Vagina (tissue), 2 donors: ENCODE measurements at regions not wholly inside any gene's neighbourhood (a gene's known extent, or its start where the extent isn't known, plus 50 kb on each side); places are given as distances from the start of the nearest gene placed in this dataset.

ENCODE experiments used
- POLR2A ChIP-seq, 2 donors: fragments of 450-650 bp; IDR thresholded peaks; one replicate each; pipeline ENCODE4 v1.6.1; 2017; ENCODE audit warnings: antibody characterized with exemption in 2 of 2, mild to moderate bottlenecking in 2 of 2, moderate library complexity in 2 of 2
- POLR2AphosphoS5 ChIP-seq, 2 donors: sonication (generic); formaldehyde crosslinking; IDR thresholded peaks; one replicate each; pipeline ENCODE4 v1.9.0; 2017; ENCODE audit warnings: antibody characterized with exemption in 2 of 2, mild to moderate bottlenecking in 2 of 2, low read depth in 1 of 2; ENCODE audit not compliant: insufficient read depth in 1 of 2
- TF ChIP-seq, protein P1 (sequence below), 3 experiments: fragments of 450-650 bp in 2 of 3; fragments of 200-600 bp in 1 of 3; sonication (generic) in 1 of 3; IDR thresholded peaks; one replicate each; pipeline ENCODE4 v1.5.1; 2017 to 2019; ENCODE audit warnings: antibody characterized with exemption in 3 of 3, mild to moderate bottlenecking in 2 of 3, moderate library complexity in 2 of 3

DNA sequence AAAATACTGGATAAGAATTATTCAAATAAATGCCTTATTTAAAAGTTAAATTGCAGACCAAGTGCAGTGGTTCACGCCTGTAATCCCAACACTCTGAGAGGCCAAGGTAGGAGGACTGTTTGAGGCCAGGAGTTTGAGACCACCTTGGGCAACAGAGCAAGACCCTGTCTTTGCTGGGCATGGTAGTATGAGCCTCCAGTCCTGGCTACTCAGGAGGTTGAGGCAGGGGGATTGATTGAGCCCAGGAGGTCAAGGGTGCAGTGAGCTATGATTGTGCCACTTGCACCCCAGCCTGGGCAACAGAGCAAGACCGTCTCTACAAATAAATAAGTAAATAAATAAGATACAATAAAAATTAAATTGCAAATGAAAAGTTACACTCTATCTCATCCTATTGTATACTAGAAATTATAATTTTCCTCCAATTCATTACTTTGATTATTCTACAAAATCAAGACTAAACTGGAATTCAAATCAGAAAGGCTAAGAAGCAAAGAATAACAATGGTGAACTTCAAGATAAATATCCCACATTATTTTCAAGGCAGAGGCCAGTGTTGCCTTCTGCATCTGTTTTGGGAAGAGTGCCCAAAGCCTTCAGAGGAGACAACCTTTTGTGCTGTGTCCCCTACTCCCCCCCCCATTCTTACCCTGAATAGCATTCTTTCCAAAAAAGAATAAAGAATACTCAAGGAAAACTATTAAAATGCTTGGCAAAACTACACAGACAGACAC lies 73.3 kb upstream of the IRF2BP2 start:
- TF ChIP-seq POLR2A (IDR thresholded peaks at IDR 0.05) (no peak), POLR2AphosphoS5 (IDR thresholded peaks at IDR 0.05; ENCODE audit: insufficient read depth in 1 of 2, low read depth in 1 of 2) (no peak)
- TF ChIP-seq, protein P1, sequence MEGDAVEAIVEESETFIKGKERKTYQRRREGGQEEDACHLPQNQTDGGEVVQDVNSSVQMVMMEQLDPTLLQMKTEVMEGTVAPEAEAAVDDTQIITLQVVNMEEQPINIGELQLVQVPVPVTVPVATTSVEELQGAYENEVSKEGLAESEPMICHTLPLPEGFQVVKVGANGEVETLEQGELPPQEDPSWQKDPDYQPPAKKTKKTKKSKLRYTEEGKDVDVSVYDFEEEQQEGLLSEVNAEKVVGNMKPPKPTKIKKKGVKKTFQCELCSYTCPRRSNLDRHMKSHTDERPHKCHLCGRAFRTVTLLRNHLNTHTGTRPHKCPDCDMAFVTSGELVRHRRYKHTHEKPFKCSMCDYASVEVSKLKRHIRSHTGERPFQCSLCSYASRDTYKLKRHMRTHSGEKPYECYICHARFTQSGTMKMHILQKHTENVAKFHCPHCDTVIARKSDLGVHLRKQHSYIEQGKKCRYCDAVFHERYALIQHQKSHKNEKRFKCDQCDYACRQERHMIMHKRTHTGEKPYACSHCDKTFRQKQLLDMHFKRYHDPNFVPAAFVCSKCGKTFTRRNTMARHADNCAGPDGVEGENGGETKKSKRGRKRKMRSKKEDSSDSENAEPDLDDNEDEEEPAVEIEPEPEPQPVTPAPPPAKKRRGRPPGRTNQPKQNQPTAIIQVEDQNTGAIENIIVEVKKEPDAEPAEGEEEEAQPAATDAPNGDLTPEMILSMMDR (IDR thresholded peaks at IDR 0.05) = no peak
